HEK293 (cell line): ENCODE measurements at regions not wholly inside any gene's neighbourhood (a gene's known extent, or its start where the extent isn't known, plus 50 kb on each side); places are given as distances from the start of the nearest gene placed in this dataset.

Experiments used
- CTCF ChIA-PET: fragments of 350-600 bp; formaldehyde crosslinking; extraction: SDS; loops from one replicate; lab custom pipeline; 2021; ENCODE audit warnings: antibody characterized with exemption; lab: Yijun Ruan, JAX
- POLR2A ChIA-PET: fragments of 300-600 bp; formaldehyde crosslinking; extraction: SDS; loops from one replicate; lab custom pipeline; 2020; ENCODE audit warnings: antibody characterized with exemption, inconsistent platforms; lab: Yijun Ruan, JAX
- H3K27ac ChIP-seq: fragments of 200-500 bp; sonication (Bioruptor generic); 2 replicates; pipeline ENCODE4 v1.5.1; 2014; ENCODE audit warnings: low read depth, low read length, control low read depth, inconsistent platforms; ENCODE audit errors: extremely low read depth
- H3K36me3 ChIP-seq, 2 experiments: fragments of 200-500 bp in 1 of 2; sonication (Bioruptor generic) in 1 of 2; 1 replicate in 1 of 2; 2 replicates in 1 of 2; pipeline ENCODE4 v1.5.1; 2014 to 2017; ENCODE audit warnings: inconsistent platforms in 2 of 2, low read length in 2 of 2; ENCODE audit not compliant: control insufficient read depth in 2 of 2, insufficient read depth in 1 of 2
- H3K4me1 ChIP-seq: fragments of 200-500 bp; sonication (Bioruptor generic); 2 replicates; pipeline ENCODE4 v1.5.1; 2014; ENCODE audit warnings: mild to moderate bottlenecking, low read length, inconsistent platforms; ENCODE audit not compliant: control insufficient read depth, insufficient read depth
- H3K4me3 ChIP-seq: 2 replicates; pipeline ENCODE4 v1.5.1; 2011; ENCODE audit warnings: low read depth, mild to moderate bottlenecking, control low read depth, low read length, moderate library complexity
- H3K9me3 ChIP-seq: fragments of 200-500 bp; sonication (Bioruptor generic); 2 replicates; pipeline ENCODE4 v1.5.1; 2014; ENCODE audit warnings: low read depth, low read length, inconsistent platforms; ENCODE audit not compliant: control insufficient read depth, insufficient read depth
- EGR2 ChIP-seq: fragments of 450-650 bp; formaldehyde crosslinking; IDR thresholded peaks from 2 replicates; pipeline ENCODE4 v1.5.1; 2016; ENCODE audit warnings: low read depth, missing biosample characterization, missing genetic modification characterization
- ELK4 ChIP-seq: IDR thresholded peaks from 2 replicates; pipeline ENCODE4 v1.6.1; 2011; ENCODE audit warnings: mild to moderate bottlenecking, low read depth, low read length, borderline replicate concordance
- GLI2 ChIP-seq: fragments of 450-650 bp; formaldehyde crosslinking; IDR thresholded peaks from 2 replicates; pipeline ENCODE4; 2017; ENCODE audit warnings: missing biosample characterization, missing genetic modification characterization, low read depth, borderline replicate concordance
- GLIS2 ChIP-seq: fragments of 450-650 bp; formaldehyde crosslinking; IDR thresholded peaks from 2 replicates; pipeline ENCODE4 v1.5.1; 2016; ENCODE audit warnings: missing biosample characterization, missing genetic modification characterization
- IKZF3 ChIP-seq: fragments of 450-650 bp; IDR thresholded peaks from 2 replicates; pipeline ENCODE4 v1.5.0; 2018; ENCODE audit warnings: missing biosample characterization, mild to moderate bottlenecking, missing genetic modification characterization, moderate library complexity
- OSR2 ChIP-seq: fragments of 450-650 bp; formaldehyde crosslinking; IDR thresholded peaks from 2 replicates; pipeline ENCODE4 v1.5.1; 2016; ENCODE audit warnings: missing biosample characterization, missing genetic modification characterization
- SETDB1 ChIP-seq: IDR thresholded peaks from one replicate; pipeline ENCODE4 v1.6.1; 2017; ENCODE audit warnings: mild to moderate bottlenecking, low read length, moderate library complexity, mixed read lengths; ENCODE audit not compliant: insufficient read length
- ZBTB6 ChIP-seq: fragments of 450-650 bp; formaldehyde crosslinking; IDR thresholded peaks from 2 replicates; pipeline ENCODE4 v1.5.1; 2017; ENCODE audit warnings: missing biosample characterization, missing genetic modification characterization
- ZFHX2 ChIP-seq: fragments of 450-650 bp; formaldehyde crosslinking; conservative IDR thresholded peaks from 2 replicates; pipeline ENCODE4 v1.5.1; 2016; ENCODE audit warnings: missing biosample characterization, missing genetic modification characterization
- ZNF140 ChIP-seq: fragments of 450-650 bp; formaldehyde crosslinking; IDR thresholded peaks from 2 replicates; pipeline ENCODE4 v1.5.1; 2016; ENCODE audit warnings: missing biosample characterization, missing genetic modification characterization
- ZNF155 ChIP-seq: fragments of 450-650 bp; formaldehyde crosslinking; IDR thresholded peaks from 2 replicates; pipeline ENCODE4 v1.5.1; 2016; ENCODE audit warnings: missing biosample characterization, missing genetic modification characterization
- ZNF202 ChIP-seq: fragments of 450-650 bp; formaldehyde crosslinking; IDR thresholded peaks from 2 replicates; pipeline ENCODE4 v1.5.1; 2016; ENCODE audit warnings: missing biosample characterization, missing genetic modification characterization, borderline replicate concordance
- ZNF221 ChIP-seq: fragments of 450-650 bp; formaldehyde crosslinking; IDR thresholded peaks from 2 replicates; pipeline ENCODE4 v1.5.1; 2017; ENCODE audit warnings: missing biosample characterization, missing genetic modification characterization, borderline replicate concordance
- ZNF24 ChIP-seq: fragments of 450-650 bp; formaldehyde crosslinking; IDR thresholded peaks from 2 replicates; pipeline ENCODE4 v1.5.1; 2016; ENCODE audit warnings: missing biosample characterization, missing genetic modification characterization
- ZNF366 ChIP-seq: fragments of 450-650 bp; formaldehyde crosslinking; conservative IDR thresholded peaks from 2 replicates; pipeline ENCODE4 v1.5.1; 2016; ENCODE audit warnings: missing biosample characterization, missing genetic modification characterization
- ZNF37A ChIP-seq: fragments of 450-650 bp; IDR thresholded peaks from 2 replicates; pipeline ENCODE4 v1.5.1; 2018; ENCODE audit warnings: missing biosample characterization, missing genetic modification characterization
- ZNF423 ChIP-seq: fragments of 450-650 bp; formaldehyde crosslinking; IDR thresholded peaks from 2 replicates; pipeline ENCODE4 v1.5.1; 2016; ENCODE audit warnings: missing biosample characterization, missing genetic modification characterization
- ZNF433 ChIP-seq: fragments of 450-650 bp; formaldehyde crosslinking; IDR thresholded peaks from 2 replicates; pipeline ENCODE4 v1.5.1; 2016; ENCODE audit warnings: missing biosample characterization, missing genetic modification characterization, low read depth
- ZNF449 ChIP-seq: fragments of 450-650 bp; formaldehyde crosslinking; IDR thresholded peaks from 2 replicates; pipeline ENCODE4 v1.5.1; 2017; ENCODE audit warnings: missing biosample characterization, mild to moderate bottlenecking, missing genetic modification characterization, moderate library complexity
- ZNF513 ChIP-seq: fragments of 450-650 bp; IDR thresholded peaks from 2 replicates; pipeline ENCODE4 v1.5.1; 2018; ENCODE audit warnings: missing biosample characterization, missing genetic modification characterization
- ZNF623 ChIP-seq: fragments of 450-650 bp; formaldehyde crosslinking; IDR thresholded peaks from 2 replicates; pipeline ENCODE4 v1.5.1; 2016; ENCODE audit warnings: missing biosample characterization, missing genetic modification characterization
- ZNF664 ChIP-seq: fragments of 450-650 bp; formaldehyde crosslinking; IDR thresholded peaks from 2 replicates; pipeline ENCODE4 v1.5.1; 2016; ENCODE audit warnings: missing biosample characterization, missing genetic modification characterization
- ZNF692 ChIP-seq: fragments of 450-650 bp; formaldehyde crosslinking; IDR thresholded peaks from 2 replicates; pipeline ENCODE4 v1.5.1; 2016; ENCODE audit warnings: missing biosample characterization, missing genetic modification characterization
- ZNF701 ChIP-seq: fragments of 450-650 bp; formaldehyde crosslinking; IDR thresholded peaks from 2 replicates; pipeline ENCODE4 v1.5.1; 2016; ENCODE audit warnings: missing biosample characterization, missing genetic modification characterization
- ZNF704 ChIP-seq: fragments of 450-650 bp; formaldehyde crosslinking; IDR thresholded peaks from 2 replicates; pipeline ENCODE4 v1.5.1; 2016; ENCODE audit warnings: missing biosample characterization, missing genetic modification characterization
- ZNF830 ChIP-seq: fragments of 450-650 bp; IDR thresholded peaks from 2 replicates; pipeline ENCODE4 v1.5.0; 2018; ENCODE audit warnings: missing biosample characterization, missing genetic modification characterization, low read depth, mild to moderate bottlenecking, moderate library complexity
- ZSCAN23 ChIP-seq: fragments of 450-650 bp; formaldehyde crosslinking; IDR thresholded peaks from 2 replicates; pipeline ENCODE4 v1.5.1; 2016; ENCODE audit warnings: missing biosample characterization, missing genetic modification characterization

- no peaks in the 10 kb centered on the region for H3K36me3 ChIP-seq
- no peak overlapping the region for H3K27ac ChIP-seq
- H3K9me3 ChIP-seq, result no peaks in the 10 kb centered on the region
- ChIA-PET CTCF (interaction anchor here (0.6 kb wide), 1 partner anchor 55 kb away, joined by 6 read pairs; no protein-coding TSS in a partner anchor), POLR2A (no interaction called here)
- H3K4me3 ChIP-seq, result no peak overlapping the region
- no peaks in the 10 kb centered on the region; the same call in 1 of the 2 replicates for H3K4me1 ChIP-seq
- no peak for TF ChIP-seq ZSCAN23 (tag by site-specific recombination)
- no peak for TF ChIP-seq ZNF704 (tag by site-specific recombination)
- no peak for TF ChIP-seq ELK4
- no peak for TF ChIP-seq SETDB1
- no peak for TF ChIP-seq ZNF24 (tag by site-specific recombination)
- TF ChIP-seq ZNF155 (tag by site-specific recombination), result no peak
- TF ChIP-seq ZNF692 (tag by site-specific recombination), result no peak
- TF ChIP-seq ZNF449 (tag by site-specific recombination), result no peak
- TF ChIP-seq IKZF3 (tag by site-specific recombination), result no peak
- no peak for TF ChIP-seq ZNF423 (tag by site-specific recombination)
- no peak for TF ChIP-seq EGR2 (tag by site-specific recombination)
- no peak for TF ChIP-seq ZNF140 (tag by site-specific recombination)
- TF ChIP-seq ZBTB6 (tag by site-specific recombination), result no peak
- TF ChIP-seq ZNF513 (tag by site-specific recombination), result no peak
- no peak for TF ChIP-seq ZNF623 (tag by site-specific recombination)
- TF ChIP-seq GLIS2 (tag by site-specific recombination), result no peak
- TF ChIP-seq, all 188 proteins: peak for 0
Observed at GRCh38 chr21:16186742-16187141, 457.0 kb downstream of the USP25 start.

GRCh38 chr21:16187603-16188301 is 458.0 kb downstream of the USP25 start:
- H3K4me1 ChIP-seq, result peaks cover under 1% of the 10 kb centered on the region
- no peak overlapping the region for H3K4me3 ChIP-seq
- ChIA-PET POLR2A (no interaction called here), CTCF (interaction anchor here (0.6 kb wide), 1 partner anchor 54 kb away, joined by 6 read pairs; no protein-coding TSS in a partner anchor)
- H3K27ac ChIP-seq, result no peak overlapping the region
- no peaks in the 10 kb centered on the region for H3K36me3 ChIP-seq
- H3K9me3 ChIP-seq, result no peaks in the 10 kb centered on the region
- TF ChIP-seq ZNF366 (tag by site-specific recombination) (peak; percentile 57), ZNF140 (tag by site-specific recombination) (no peak), ZNF202 (tag by site-specific recombination) (no peak), ZNF830 (tag by site-specific recombination) (no peak), ZNF701 (tag by site-specific recombination) (no peak), ZNF37A (no peak), OSR2 (tag by site-specific recombination) (no peak), GLI2 (tag by site-specific recombination) (no peak), ZNF433 (tag by site-specific recombination) (no peak), ZFHX2 (tag by site-specific recombination) (no peak), ZNF664 (tag by site-specific recombination) (no peak), ZNF221 (no peak)
